NCI-H510A (cell line): ENCODE measurements at regions not wholly inside any gene's neighbourhood (a gene's known extent, or its start where the extent isn't known, plus 50 kb on each side); places are given as distances from the start of the nearest gene placed in this dataset.
"Not testable (repeated sequence)": the region's sequence is repeated elsewhere in the genome, so short reads cannot be mapped to it uniquely, and the experiment has no call there.

Experiments used
- DNase-seq: peaks from one replicate; lab custom pipeline; 2025; lab: John Stamatoyannopoulos, UW

DNA sequence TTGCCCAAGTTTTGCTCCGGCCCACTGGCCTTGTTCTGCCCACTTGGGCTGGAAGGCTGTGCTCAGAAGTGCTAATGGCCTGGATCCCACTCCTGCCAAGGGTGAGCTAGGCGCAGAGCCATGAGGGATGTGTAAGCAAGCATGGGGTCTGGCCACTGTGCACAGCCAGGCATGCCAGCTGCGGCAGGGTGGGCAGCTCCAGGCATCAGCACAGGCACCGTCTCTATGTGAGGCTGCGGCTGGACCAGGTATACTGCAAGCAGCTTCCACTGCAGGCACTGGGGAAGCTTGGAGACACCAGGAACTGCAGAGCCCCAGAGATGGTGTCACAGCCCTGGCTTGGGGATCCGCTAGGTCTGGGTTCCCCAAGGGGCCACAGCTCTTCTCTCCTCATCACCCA lies 264.9 kb downstream of the LRIG3 start:
- DNase-seq, result no peak

DNA sequence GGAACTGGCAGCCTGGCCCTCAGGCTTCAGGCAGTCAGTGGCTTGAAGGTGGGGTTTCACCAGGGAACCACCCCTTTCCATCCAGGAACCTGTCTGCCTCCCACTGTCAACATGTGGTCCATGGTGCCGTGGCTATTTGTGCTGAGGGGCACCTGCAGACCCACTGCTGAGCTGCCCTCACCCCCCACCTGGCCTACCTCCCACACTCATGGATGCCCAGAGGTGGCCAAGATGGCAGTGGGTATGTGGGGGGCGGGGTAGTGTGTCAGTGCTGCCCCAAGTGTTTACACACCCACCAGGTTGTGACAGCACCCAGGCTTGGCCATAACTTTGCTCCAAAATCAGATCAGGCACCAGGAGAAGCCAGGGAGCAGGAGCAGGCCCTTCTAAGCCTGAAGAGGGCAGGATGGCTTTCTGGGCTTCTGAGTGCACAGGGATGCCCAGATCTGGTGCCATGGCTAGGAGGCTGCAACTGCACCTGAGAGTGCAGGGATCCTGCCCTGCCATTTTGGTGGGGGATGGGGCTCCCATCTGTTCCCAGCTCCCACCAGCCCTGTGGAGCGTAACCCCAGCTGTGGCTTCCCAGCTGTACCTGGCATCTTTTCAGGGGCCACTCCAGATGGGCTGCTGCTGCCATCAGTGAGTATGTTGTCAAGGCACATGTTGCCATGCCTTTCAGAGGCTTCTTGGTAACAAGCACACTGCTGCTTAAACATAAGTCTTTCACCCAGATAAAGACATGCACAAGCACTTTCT lies 263.9 kb downstream of the LRIG3 start:
- DNase-seq, result no peak

DNA sequence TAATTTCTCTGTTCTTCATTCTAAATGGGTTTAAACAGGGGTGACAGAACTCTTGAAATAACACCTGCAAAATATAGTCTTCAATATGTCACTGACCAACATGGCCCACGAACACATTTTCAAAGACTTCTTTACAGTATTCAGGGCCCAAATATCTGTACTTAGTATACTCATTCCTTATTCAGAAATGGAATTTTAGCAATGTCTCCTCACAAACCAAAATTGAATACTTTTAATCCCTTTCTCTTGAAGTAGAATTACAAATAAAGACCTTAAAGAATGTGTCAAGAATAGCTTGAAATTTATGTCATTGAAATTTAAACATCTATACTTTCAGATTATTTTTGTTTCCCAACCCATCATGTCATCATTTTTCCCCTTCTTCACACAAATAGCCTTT lies 263.1 kb downstream of the LRIG3 start:
- DNase-seq, result no peak

DNA sequence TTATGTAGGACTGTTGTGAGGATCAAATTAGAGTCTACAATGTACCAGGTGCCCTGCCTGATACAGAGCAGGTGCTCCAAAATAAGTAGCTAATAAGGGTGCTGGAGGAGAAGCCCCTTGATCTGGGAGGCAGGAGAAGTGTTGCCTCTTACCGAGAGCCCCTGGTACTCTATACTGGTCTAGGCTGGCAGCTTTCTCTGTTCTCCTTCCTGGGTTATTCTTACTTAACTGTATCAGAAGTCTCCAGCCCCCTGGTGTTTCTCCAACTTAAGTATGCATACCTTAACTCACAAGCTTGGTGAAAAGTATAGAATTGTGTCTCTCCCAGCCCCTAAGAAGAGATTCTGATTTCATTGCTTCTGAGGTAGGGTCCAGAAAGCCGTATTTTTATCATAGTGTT lies 254.9 kb downstream of the LRIG3 start:
- DNase-seq, result no peak

DNA sequence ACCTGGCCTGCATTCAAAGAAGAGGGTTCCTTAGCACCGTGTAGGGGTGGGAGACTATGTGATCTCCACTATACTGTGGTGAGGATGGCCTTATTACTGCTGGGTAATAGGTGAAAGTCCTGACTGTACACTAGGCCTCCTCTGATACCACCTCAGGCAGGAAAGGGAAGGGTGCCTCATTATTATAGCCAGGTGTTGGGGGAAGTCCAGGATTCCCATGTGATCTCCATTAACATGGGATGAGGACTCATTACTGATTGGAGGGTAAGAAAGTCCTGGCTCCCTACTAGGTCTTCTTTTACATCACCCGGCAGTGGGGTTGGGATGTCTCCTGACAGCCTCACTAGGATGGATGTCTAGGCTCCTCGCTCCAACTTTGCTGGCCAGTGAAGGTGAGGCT lies 252.1 kb downstream of the LRIG3 start:
- no peak for DNase-seq

DNA sequence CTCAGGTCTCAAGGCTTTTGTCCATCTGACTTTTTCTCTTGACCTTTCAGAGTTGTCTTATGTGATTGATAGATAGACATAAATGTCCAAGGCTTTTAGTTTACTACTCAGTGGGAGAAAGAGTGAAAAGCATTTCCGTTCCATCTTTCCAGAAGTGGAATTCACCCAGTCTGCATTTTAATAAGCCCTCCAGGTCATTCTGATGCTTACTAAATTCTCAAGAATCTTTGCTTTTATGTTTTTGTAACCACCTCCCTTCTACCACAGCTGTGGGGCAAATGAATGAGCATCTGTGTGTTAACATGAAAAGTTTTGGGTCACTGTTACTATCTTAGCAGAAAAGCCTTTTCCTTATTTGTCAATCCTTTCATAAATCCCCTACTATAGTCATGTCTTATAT lies 251.4 kb downstream of the LRIG3 start:
- no peak for DNase-seq

DNA sequence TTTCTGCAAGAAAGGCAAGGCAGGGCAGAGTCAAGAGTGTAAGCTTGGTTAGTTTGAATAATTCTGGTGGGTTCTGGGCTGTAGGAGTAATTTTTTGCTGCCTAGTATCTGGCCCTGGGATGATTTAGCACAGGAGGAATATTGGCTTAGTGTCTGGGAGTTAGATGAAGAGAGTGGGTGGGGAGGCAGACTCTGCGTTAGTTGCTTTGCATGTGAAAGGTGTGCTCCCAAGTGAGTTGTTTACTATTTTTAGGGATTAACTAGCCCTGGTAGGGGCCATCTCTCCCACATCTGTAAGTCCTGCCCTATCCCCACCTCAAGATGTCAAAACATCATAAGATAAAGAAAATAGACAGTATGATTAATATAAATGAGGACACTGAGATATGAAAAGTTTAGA lies 249.7 kb downstream of the LRIG3 start:
- no peak for DNase-seq

DNA sequence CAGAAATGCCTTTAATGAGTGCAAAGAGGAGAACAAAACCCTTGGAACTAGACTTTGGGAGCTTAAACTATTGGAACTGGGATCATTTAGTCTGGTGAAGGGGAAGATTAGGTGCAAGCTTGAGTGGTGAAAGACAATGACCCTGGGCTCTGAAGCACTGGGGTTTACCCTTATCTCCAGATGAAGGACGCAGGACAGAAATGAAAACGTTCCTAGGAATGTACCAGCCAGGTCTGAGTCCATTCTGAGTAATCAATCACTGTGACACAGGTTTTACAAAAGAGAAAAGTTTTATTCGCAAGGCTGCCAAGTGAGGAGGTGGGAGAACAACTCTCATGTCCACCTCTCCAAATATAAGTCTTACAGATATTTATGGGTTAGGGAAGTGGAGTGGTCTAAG lies 249.1 kb downstream of the LRIG3 start:
- no peak for DNase-seq

DNA sequence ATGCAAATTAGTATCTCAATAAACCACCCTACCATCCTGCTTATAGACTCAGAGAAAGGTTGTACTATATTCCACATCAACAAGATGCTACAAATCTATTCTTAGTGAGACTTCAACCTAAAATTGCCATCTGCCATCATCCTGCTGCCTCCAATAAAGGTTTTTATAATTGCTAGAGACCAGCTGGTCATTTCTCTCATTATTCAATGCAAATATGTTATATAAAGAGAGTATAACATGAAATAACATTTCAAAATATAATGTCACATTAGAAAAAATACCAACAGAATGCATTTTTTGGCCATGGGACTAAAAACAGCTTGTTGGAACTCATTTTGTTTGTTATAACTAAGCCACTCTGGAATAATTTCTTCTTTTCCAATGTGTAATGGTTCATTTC lies 247.3 kb downstream of the LRIG3 start:
- no peak for DNase-seq

DNA sequence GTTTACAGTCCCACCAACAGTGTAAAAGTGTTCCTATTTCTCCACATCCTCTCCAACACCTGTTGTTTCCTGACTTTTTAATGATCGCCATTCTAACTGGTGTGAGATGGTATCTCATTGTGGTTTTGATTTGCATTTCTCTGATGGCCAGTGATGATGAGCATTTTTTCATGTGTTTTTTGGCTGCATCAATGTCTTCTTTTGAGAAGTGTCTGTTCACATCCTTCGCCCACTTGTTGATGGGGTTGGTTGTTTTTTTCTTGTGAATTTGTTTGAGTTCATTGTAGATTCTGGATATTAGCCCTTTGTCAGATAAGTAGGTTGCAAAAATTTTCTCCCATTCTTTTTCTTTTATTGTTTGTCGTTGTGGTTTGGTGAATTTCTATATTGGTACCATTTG lies 242.5 kb downstream of the LRIG3 start:
- DNase-seq, result not testable (repeated sequence)

DNA sequence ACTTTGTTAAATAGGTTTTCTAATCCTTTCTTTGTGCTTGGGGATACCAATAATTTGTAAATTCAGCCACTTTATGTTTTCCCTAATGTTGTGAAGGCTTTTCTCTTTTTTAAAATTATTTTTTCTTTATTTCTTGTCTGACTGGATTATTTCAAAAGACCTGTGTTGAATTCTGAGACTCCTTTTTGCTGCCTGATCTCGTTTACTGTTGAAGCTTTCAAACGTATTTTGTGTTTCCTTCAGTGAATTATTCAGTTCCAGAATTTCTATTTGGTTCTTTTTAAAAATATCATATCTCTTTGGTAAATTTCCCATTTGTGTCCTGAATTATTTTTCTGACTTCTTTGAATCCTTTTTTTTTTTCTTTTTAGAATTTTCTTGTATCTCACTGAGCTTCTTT lies 241.6 kb downstream of the LRIG3 start:
- DNase-seq, result no peak

DNA sequence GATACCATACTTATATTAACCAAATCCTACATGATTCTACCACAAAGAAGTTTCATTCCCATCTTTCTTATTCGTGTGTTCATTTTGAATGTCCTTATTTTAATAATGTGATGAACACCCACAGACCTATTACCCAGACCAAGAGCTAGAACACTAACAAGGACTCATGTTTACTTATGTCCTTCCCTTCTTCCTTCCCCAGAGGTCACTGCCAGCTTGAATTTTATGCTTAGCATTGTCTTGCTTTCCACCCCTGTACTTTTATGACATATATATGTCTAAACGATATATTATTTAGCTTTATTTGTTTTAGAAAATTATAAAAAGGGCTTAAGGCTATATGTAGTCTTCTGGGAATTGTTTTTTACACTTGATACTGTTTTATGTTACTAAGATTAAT lies 238.6 kb downstream of the LRIG3 start:
- DNase-seq, result no peak

DNA sequence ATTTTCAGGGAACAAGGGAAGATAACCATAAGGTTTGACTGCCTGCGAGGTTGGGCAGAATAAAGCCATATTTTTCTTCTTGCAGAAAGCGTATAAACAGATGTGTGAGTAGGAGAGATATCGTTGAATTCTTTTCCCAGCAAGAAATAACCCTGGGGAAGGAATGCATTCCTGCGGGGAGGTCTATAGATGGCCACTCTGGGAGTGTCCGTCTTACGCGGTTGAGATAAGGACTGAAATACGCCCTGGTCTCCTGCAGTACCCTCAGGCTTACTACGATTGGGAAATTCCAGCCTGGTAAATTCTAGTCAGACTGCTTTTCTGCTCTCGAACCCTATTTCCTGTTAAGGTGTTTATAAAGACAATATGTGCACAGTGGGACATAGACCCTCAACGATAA lies 225.0 kb downstream of the LRIG3 start:
- DNase-seq, result no peak

DNA sequence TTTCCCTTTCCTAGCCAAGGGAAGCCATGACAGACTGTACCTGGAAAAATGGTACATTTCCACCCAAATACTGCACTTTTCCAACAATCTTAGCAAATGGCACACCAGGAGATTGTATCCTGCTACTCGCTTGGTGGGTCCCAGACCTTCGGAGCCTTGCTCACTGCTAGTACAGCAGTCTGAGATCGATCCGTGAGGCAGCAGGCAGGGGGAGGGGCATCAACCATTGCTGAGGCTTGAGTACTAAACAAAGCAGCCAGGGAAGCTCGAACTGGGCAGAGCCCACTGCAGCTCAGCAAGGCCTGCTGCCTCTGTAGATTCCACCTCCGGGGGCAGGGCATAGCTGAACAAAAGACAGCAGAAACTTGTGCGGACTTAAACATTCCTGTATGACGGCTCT lies 218.8 kb downstream of the LRIG3 start:
- DNase-seq, result no peak

DNA sequence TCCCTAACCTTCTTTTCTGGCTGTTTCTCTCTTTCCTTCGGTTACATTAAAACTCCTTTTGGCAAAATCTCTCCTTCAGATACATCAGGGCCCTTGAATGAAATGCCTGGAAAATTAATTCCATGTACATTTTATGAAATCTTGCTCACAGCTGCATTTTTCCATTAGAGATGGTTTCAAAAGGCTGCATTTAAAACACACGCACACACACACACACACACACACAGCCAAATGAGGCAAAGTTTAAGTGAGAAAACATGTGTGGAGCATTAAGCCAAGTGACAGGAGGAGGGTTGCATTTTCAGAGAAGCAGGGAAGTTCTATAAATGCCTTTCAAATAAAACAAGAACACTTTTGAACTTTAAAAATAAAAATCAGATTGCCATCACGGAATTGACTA lies 216.4 kb downstream of the LRIG3 start:
- DNase-seq, result no peak

DNA sequence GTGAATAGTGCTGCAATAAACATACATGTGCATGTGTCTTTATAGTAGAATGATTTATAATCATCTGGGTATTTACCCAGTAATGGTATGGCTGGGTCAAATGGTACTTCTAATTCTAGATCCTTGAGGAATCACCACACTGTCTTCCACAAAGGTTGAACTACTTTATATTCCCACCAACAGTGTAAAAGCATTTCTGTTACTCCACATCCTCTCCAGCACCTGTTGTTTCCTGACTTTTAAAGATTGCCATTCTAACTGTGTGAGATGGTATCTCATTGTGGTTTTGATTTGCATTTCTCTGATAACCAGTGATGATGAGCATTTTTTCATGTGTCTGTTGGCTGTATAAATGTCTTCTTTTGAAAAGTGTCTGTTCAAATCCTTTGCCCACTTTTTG lies 215.5 kb downstream of the LRIG3 start:
- DNase-seq, result not testable (repeated sequence)

DNA sequence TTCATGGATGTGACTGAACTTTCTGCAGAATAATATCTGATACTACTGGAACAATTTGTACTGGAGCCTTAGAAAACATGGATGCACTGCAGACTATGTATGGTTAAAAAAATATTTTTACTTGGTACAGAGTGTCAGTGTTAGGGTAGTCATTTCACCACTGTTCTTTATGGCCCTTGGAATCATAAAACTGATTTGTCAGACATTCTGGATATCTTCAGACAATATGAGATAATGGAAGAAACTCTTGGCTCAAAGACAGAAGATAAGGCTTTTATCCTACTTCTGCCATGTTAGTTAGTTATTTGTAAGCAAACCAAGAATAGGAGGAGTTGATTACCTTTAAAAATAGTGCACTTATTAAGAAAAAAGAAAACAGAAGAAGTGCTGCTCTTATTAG lies 209.4 kb downstream of the LRIG3 start:
- no peak for DNase-seq

DNA sequence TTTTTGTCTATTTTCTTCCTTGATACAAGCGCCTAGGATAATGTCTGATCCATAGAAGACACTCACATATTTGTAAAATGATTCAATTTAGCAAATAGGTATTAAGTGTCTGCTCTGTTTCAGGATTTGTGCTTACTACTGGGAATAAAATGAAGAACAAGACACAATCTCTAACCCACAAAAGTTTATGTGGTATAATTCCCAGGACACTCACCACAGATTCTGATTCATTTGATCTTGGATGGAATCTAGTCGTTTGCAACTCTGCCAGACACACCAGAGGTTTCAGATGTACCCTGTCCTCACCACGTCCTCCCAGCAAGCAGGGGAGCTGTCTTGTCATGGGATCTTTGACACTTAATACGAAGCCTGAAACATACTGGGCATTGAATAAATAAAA lies 208.3 kb downstream of the LRIG3 start:
- DNase-seq, result no peak

DNA sequence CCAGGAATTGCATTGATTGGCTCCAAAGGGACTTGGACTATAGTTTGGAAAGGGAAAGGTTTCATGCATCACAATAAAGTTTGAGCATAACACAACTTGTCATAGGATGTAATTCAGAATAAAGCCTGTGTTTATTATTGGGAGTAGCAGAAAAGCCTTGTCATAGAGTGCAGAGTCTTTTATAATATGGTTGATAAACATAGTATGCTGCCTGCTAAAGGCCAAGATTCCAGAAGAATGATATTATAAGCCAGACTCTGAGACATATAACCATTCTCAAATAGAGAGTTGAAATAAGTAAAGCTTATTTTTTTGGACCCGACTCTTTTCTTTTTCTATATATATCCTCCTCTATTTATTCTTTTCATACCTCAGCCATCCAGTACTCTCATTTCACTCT lies 207.3 kb downstream of the LRIG3 start:
- DNase-seq, result no peak

DNA sequence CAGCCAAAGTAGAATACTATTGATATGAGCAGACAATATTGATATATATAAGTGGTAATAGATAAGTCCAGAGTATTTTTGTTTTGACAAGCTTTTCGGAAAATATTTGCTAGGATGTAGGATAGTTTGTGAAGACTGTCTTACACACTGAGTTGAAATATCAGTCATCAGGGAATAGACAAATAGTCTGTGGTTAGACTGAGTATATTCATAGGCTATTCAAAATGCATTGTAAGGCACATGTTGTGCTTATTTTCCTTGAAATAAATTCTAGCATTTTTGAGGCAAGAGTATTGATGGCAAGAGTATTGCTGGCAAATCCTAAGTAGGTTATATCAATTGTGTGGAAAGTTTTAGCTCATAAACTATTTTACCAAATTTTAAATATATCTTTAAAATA lies 201.1 kb downstream of the LRIG3 start:
- no peak for DNase-seq

DNA sequence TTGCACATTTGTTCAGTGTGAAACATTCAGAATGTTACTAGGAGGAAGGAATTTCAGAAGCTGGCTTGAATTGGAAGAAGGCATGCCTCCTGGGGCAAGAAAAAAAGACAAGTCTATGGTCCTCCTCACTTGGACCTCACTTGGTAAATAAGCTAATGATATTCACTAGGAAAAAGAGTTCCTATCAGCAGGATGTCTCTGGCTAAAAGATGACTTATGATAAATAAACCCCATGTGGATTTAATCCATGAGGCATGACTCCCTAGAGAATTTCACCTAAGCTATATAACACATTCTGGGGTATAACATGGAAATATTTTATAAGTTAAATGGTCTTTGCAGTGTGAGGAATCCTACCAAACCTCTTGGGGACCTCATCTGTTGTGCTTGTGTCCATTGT lies 199.9 kb downstream of the LRIG3 start:
- DNase-seq, result no peak

DNA sequence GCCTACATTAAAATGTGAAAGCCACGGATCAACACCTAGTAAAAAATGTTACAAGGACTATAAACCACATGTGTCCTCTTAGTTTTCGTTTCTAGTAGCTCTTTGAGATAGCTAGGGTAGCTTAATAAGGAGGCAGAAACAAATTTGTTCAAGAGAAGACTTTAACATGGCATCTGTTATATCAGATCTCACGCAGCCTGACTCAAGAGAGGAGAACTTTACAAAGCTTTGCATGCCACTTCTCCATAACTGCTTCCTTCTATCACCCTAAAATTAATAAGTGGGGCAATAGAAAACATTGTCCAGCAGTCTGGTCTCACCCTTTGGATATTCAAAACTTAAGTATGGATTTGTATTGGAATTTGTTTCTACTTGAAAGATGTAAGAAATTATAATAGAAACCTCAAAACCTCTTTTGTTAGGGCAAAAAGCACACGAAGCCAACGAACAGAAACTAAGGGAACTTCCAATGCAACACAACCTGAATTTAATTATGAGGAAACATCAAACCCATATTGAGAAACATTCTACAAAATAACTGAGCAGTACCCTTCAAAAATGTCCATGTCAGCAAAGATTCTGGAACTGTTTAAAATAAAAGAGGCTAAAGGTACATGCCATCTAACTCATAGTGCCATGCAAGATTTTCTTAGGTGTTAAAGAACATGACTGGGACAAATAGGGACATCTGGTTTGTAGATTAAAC lies 194.8 kb downstream of the LRIG3 start:
- DNase-seq, result no peak

DNA sequence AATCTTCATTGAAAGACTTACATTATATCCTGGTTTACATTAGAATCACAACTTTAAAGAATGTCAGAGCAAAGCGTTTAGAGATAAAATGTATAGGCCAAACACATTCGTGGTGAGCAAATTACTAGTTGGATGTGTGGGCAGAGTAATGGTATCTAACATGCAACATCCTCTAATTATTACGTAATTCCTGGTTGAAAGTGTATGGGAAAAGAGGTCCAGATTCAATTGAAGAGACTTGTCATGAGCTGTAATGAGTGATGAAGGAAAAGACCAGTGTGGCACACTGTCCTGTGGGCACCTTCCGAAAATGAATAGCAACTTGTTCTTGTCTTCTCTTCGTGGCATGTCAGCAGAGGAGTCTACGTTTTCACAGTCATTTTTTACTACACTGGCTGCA lies 192.8 kb downstream of the LRIG3 start:
- no peak for DNase-seq

DNA sequence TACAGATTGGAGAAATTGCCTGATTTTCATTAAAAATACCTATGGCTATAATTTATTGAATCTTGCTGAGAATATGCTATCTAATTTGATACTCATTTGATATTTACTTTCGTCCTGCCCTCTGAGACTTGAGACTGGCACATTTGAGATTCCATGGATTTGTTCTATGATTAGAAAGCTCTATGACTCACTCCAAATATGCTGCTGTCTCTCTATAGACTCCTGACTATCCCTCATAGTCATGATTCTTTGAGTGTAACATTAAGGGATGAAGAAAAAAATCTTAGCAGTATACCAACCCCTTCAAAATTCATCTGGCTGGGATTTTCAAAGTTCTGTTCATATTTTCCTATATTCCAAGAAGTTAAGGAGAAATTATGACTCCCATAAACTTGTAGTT lies 191.9 kb downstream of the LRIG3 start:
- no peak for DNase-seq
